ENCODE measurements at regions not wholly inside any gene's neighbourhood (a gene's known extent, or its start where the extent isn't known, plus 50 kb on each side); places are given as distances from the start of the nearest gene placed in this dataset.
"Not testable (repeated sequence)": the region's sequence is repeated elsewhere in the genome, so short reads cannot be mapped to it uniquely, and the experiment has no call there.

- DNase-seq, result no peak
Observed at GRCh38 chr2:239642406-239643004, 241.7 kb upstream of the HDAC4 start.

- DNase-seq, result not testable (repeated sequence)
Observed at GRCh38 chr2:239641904-239642303, 241.1 kb upstream of the HDAC4 start.

- no peak for DNase-seq
Observed at GRCh38 chr2:239640676-239641578, 240.1 kb upstream of the HDAC4 start.

- DNase-seq, result no peak
Observed at GRCh38 chr2:239640210-239640609, 239.4 kb upstream of the HDAC4 start.

- no peak for DNase-seq
Observed at GRCh38 chr2:239639421-239640185, 238.8 kb upstream of the HDAC4 start.

- no peak for DNase-seq
Observed at GRCh38 chr2:239638376-239638775, 237.6 kb upstream of the HDAC4 start.

- DNase-seq, result no peak
Observed at GRCh38 chr2:239636808-239637207, 236.0 kb upstream of the HDAC4 start.

GRCh38 chr2:239634769-239635168, 233.9 kb upstream of the HDAC4 start:
- no peak for DNase-seq

- no peak for DNase-seq
Observed at GRCh38 chr2:239630618-239631286, 229.9 kb upstream of the HDAC4 start.

- no peak for DNase-seq
Observed at GRCh38 chr2:239629926-239630617, 229.3 kb upstream of the HDAC4 start.

GRCh38 chr2:239626961-239627592, 226.3 kb upstream of the HDAC4 start:
- DNase-seq, result no peak

- DNase-seq, result no peak
Observed at GRCh38 chr2:239625971-239626734, 225.3 kb upstream of the HDAC4 start.

- DNase-seq, result no peak
Observed at GRCh38 chr2:239625156-239625845, 224.5 kb upstream of the HDAC4 start.

- no peak for DNase-seq
Observed at GRCh38 chr2:239621611-239622010, 220.8 kb upstream of the HDAC4 start.

GRCh38 chr2:239619369-239619768, 218.5 kb upstream of the HDAC4 start:
- no peak for DNase-seq

GRCh38 chr2:239616729-239617128, 215.9 kb upstream of the HDAC4 start:
- no peak for DNase-seq

GRCh38 chr2:239612133-239612532, 211.3 kb upstream of the HDAC4 start:
- DNase-seq, result no peak

GRCh38 chr2:239611222-239611795, 210.5 kb upstream of the HDAC4 start:
- DNase-seq, result no peak

- DNase-seq, result no peak
Observed at GRCh38 chr2:239610457-239611221, 209.8 kb upstream of the HDAC4 start.

Data from dermis blood vessel endothelial cell (primary cell).